ENCODE measurements at regions not wholly inside any gene's neighbourhood (a gene's known extent, or its start where the extent isn't known, plus 50 kb on each side); places are given as distances from the start of the nearest gene placed in this dataset.

GRCh38 chr2:18171191-18172139 lies 293.0 kb downstream of the KCNS3 start:
- Mint-ChIP-seq H3K36me3 (no peaks in the 10 kb centered on the region), H3K27ac (no peak overlapping the region), H3K4me3 (no peak overlapping the region), H3K9me3 (peaks cover 2% of the 10 kb centered on the region), H3K4me1 (no peaks in the 10 kb centered on the region)
- ATAC-seq (no peak), DNase-seq (ENCODE audit: low spot score in 2 of 2) (no peak)

- DNase-seq (ENCODE audit: low spot score in 2 of 2) (no peak), ATAC-seq (no peak)
- Mint-ChIP-seq H3K4me3 (no peak overlapping the region), H3K27ac (no peak overlapping the region), H3K4me1 (no peaks in the 10 kb centered on the region), H3K36me3 (no peaks in the 10 kb centered on the region), H3K9me3 (peaks cover 2% of the 10 kb centered on the region)
These were observed 292.2 kb downstream of the KCNS3 start for GRCh38 chr2:18170642-18171041.

- H3K4me1 Mint-ChIP-seq = no peaks in the 10 kb centered on the region
- no peak overlapping the region for H3K27ac Mint-ChIP-seq
- H3K36me3 Mint-ChIP-seq = no peaks in the 10 kb centered on the region
- ATAC-seq = no peak
- no peak for DNase-seq (ENCODE audit: low spot score in 2 of 2)
- peaks cover 5% of the 10 kb centered on the region for H3K9me3 Mint-ChIP-seq
- H3K4me3 Mint-ChIP-seq = no peak overlapping the region
These were observed 291.4 kb downstream of the KCNS3 start for GRCh38 chr2:18169893-18170175.

GRCh38 chr2:18169121-18169892 lies 290.8 kb downstream of the KCNS3 start:
- ATAC-seq (no peak), DNase-seq (ENCODE audit: low spot score in 2 of 2) (no peak)
- no peaks in the 10 kb centered on the region for H3K36me3 Mint-ChIP-seq
- H3K4me1 Mint-ChIP-seq = no peaks in the 10 kb centered on the region
- H3K4me3 Mint-ChIP-seq = no peak overlapping the region
- no peak overlapping the region for H3K27ac Mint-ChIP-seq
- peaks cover 6% of the 10 kb centered on the region for H3K9me3 Mint-ChIP-seq

- H3K36me3 Mint-ChIP-seq = no peaks in the 10 kb centered on the region
- no peaks in the 10 kb centered on the region for H3K4me1 Mint-ChIP-seq
- peaks cover 6% of the 10 kb centered on the region for H3K9me3 Mint-ChIP-seq
- H3K4me3 Mint-ChIP-seq = no peak overlapping the region
- H3K27ac Mint-ChIP-seq = no peak overlapping the region
- no peak for DNase-seq (ENCODE audit: low spot score in 2 of 2)
- no peak for ATAC-seq
These were observed 289.4 kb downstream of the KCNS3 start for GRCh38 chr2:18167871-18168270.

GRCh38 chr2:18161681-18162080 lies 283.2 kb downstream of the KCNS3 start:
- Mint-ChIP-seq H3K27ac (no peak overlapping the region), H3K36me3 (no peaks in the 10 kb centered on the region), H3K4me1 (no peaks in the 10 kb centered on the region), H3K9me3 (peaks cover 3% of the 10 kb centered on the region), H3K4me3 (no peak overlapping the region)
- DNase-seq (ENCODE audit: low spot score in 2 of 2) = no peak
- ATAC-seq = no peak

GRCh38 chr2:18159896-18160295 lies 281.4 kb downstream of the KCNS3 start:
- Mint-ChIP-seq H3K36me3 (no peaks in the 10 kb centered on the region), H3K4me3 (no peak overlapping the region), H3K4me1 (no peaks in the 10 kb centered on the region), H3K27ac (no peak overlapping the region), H3K9me3 (peaks cover 1% of the 10 kb centered on the region)
- ATAC-seq = no peak
- no peak for DNase-seq (ENCODE audit: low spot score in 2 of 2)

GRCh38 chr2:18156421-18156820 lies 278.0 kb downstream of the KCNS3 start:
- DNase-seq (ENCODE audit: low spot score in 2 of 2) (no peak), ATAC-seq (no peak)
- no peaks in the 10 kb centered on the region for H3K4me1 Mint-ChIP-seq
- no peaks in the 10 kb centered on the region for H3K9me3 Mint-ChIP-seq
- no peak overlapping the region for H3K27ac Mint-ChIP-seq
- H3K4me3 Mint-ChIP-seq = no peak overlapping the region
- H3K36me3 Mint-ChIP-seq = no peaks in the 10 kb centered on the region

GRCh38 chr2:18156002-18156401 lies 277.5 kb downstream of the KCNS3 start:
- Mint-ChIP-seq H3K9me3 (no peaks in the 10 kb centered on the region), H3K27ac (no peak overlapping the region), H3K36me3 (no peaks in the 10 kb centered on the region), H3K4me1 (no peaks in the 10 kb centered on the region), H3K4me3 (no peak overlapping the region)
- DNase-seq (ENCODE audit: low spot score in 2 of 2) = no peak
- no peak for ATAC-seq

- Mint-ChIP-seq H3K4me1 (no peaks in the 10 kb centered on the region), H3K27ac (no peak overlapping the region)
These were observed 276.3 kb downstream of the KCNS3 start for GRCh38 chr2:18154812-18155211.

GRCh38 chr2:18154259-18154658 lies 275.8 kb downstream of the KCNS3 start:
- Mint-ChIP-seq H3K36me3 (no peaks in the 10 kb centered on the region), H3K27ac (no peak overlapping the region), H3K9me3 (no peaks in the 10 kb centered on the region), H3K4me1 (no peaks in the 10 kb centered on the region), H3K4me3 (no peak overlapping the region)
- DNase-seq (ENCODE audit: low spot score in 2 of 2) (no peak), ATAC-seq (no peak)

More at GRCh38 chr2:18154812-18155211, 276.3 kb downstream of the KCNS3 start:
- DNase-seq (ENCODE audit: low spot score in 2 of 2) (no peak), ATAC-seq (no peak)
- no peaks in the 10 kb centered on the region for H3K36me3 Mint-ChIP-seq
- H3K9me3 Mint-ChIP-seq = no peaks in the 10 kb centered on the region
- no peak overlapping the region for H3K4me3 Mint-ChIP-seq

- Mint-ChIP-seq H3K9me3 (no peaks in the 10 kb centered on the region), H3K27ac (no peak overlapping the region), H3K4me3 (no peak overlapping the region), H3K36me3 (no peaks in the 10 kb centered on the region), H3K4me1 (no peaks in the 10 kb centered on the region)
- ATAC-seq = no peak
- DNase-seq (ENCODE audit: low spot score in 2 of 2) = no peak
These were observed 275.3 kb downstream of the KCNS3 start for GRCh38 chr2:18153741-18154140.

- DNase-seq (ENCODE audit: low spot score in 2 of 2) (no peak), ATAC-seq (no peak)
- Mint-ChIP-seq H3K4me3 (no peak overlapping the region), H3K9me3 (no peaks in the 10 kb centered on the region), H3K4me1 (no peaks in the 10 kb centered on the region), H3K36me3 (no peaks in the 10 kb centered on the region), H3K27ac (no peak overlapping the region)
These were observed 272.8 kb downstream of the KCNS3 start for GRCh38 chr2:18151237-18151636.

GRCh38 chr2:18149660-18150246 lies 271.3 kb downstream of the KCNS3 start:
- no peak for DNase-seq (ENCODE audit: low spot score in 2 of 2)
- no peak for ATAC-seq
- Mint-ChIP-seq H3K9me3 (no peaks in the 10 kb centered on the region), H3K4me3 (no peak overlapping the region), H3K36me3 (no peaks in the 10 kb centered on the region), H3K27ac (no peak overlapping the region), H3K4me1 (no peaks in the 10 kb centered on the region)

GRCh38 chr2:18136881-18137475 lies 258.5 kb downstream of the KCNS3 start:
- Mint-ChIP-seq H3K4me1 (no peaks in the 10 kb centered on the region), H3K9me3 (peaks cover 2% of the 10 kb centered on the region), H3K4me3 (no peak overlapping the region), H3K27ac (no peak overlapping the region), H3K36me3 (no peaks in the 10 kb centered on the region)
- DNase-seq (ENCODE audit: low spot score in 2 of 2) (no peak), ATAC-seq (no peak)
